Neuronal stem cell (in vitro differentiated cells): ENCODE measurements at regions not wholly inside any gene's neighbourhood (a gene's known extent, or its start where the extent isn't known, plus 50 kb on each side); places are given as distances from the start of the nearest gene placed in this dataset.

Source experiments
- DNase-seq: peaks from one replicate; pipeline ENCODE4 v3.0.0-alpha.2; 2013; ENCODE audit warnings: low spot score
- H2AFZ ChIP-seq: one replicate; pipeline ENCODE4 v1.6.1; 2013; ENCODE audit warnings: mild to moderate bottlenecking, low read length, inconsistent platforms
- H2AK5ac ChIP-seq: 2 replicates; pipeline ENCODE4 v1.6.1; 2013; ENCODE audit warnings: low read depth, mild to moderate bottlenecking, inconsistent platforms, low read length, moderate library complexity, mixed read lengths
- H2BK120ac ChIP-seq: 2 replicates; pipeline ENCODE4 v1.6.1; 2013; ENCODE audit warnings: low read depth, mild to moderate bottlenecking, inconsistent platforms, low read length, moderate library complexity, mixed read lengths
- H2BK12ac ChIP-seq: one replicate; pipeline ENCODE4 v1.6.1; 2013; ENCODE audit warnings: low read length, inconsistent platforms
- H2BK15ac ChIP-seq: 2 replicates; pipeline ENCODE4 v1.6.1; 2013; ENCODE audit warnings: mild to moderate bottlenecking, low read length, inconsistent platforms, mixed read lengths
- H2BK5ac ChIP-seq: one replicate; pipeline ENCODE4 v1.6.1; 2013; ENCODE audit warnings: inconsistent platforms, mild to moderate bottlenecking, low read length, moderate library complexity
- H3K14ac ChIP-seq: one replicate; pipeline ENCODE4 v1.6.1; 2013; ENCODE audit warnings: low read length, inconsistent platforms
- H3K18ac ChIP-seq: 2 replicates; pipeline ENCODE4 v1.6.1; 2013; ENCODE audit warnings: low read length, inconsistent platforms
- H3K23ac ChIP-seq: 2 replicates; pipeline ENCODE4 v1.6.1; 2013; ENCODE audit warnings: low read depth, mild to moderate bottlenecking, mixed read lengths, low read length, inconsistent platforms; ENCODE audit not compliant: poor library complexity
- H3K27ac ChIP-seq: replicated peaks from 3 replicates; pipeline ENCODE4 v1.5.1; 2013; ENCODE audit warnings: low read length, inconsistent platforms
- H3K27me3 ChIP-seq, 3 experiments: 2 replicates each; pipeline ENCODE4 v1.6.1; 2013; ENCODE audit warnings: low read length in 3 of 3, mild to moderate bottlenecking in 2 of 3, inconsistent platforms in 1 of 3, low read depth in 1 of 3, mixed read lengths in 1 of 3, moderate library complexity in 1 of 3; ENCODE audit not compliant: control insufficient read depth in 3 of 3, insufficient read depth in 3 of 3
- H3K36me3 ChIP-seq, 2 donors: replicated peaks in 1 of 2; 2 replicates each; pipeline ENCODE4 v1.6.1; 2013; ENCODE audit warnings: low read length in 2 of 2; ENCODE audit not compliant: control insufficient read depth in 2 of 2, insufficient read depth in 2 of 2
- H3K4ac ChIP-seq: 2 replicates; pipeline ENCODE4 v1.6.1; 2013; ENCODE audit warnings: inconsistent platforms, mild to moderate bottlenecking, low read length, moderate library complexity
- H3K4me1 ChIP-seq, 2 donors: 1 replicate in 1 of 2; 2 replicates in 1 of 2; pipeline ENCODE4 v1.6.1; 2013; ENCODE audit warnings: low read length in 2 of 2, low read depth in 1 of 2; ENCODE audit not compliant: control insufficient read depth in 2 of 2, insufficient read depth in 1 of 2
- H3K4me2 ChIP-seq: one replicate; pipeline ENCODE4 v1.6.1; 2013; ENCODE audit warnings: mild to moderate bottlenecking, low read length, inconsistent platforms; ENCODE audit not compliant: insufficient read depth, poor library complexity, severe bottlenecking
- H3K4me3 ChIP-seq, 2 donors: 2 replicates each; pipeline ENCODE4 v1.5.1; 2013; ENCODE audit warnings: low read length in 2 of 2, mild to moderate bottlenecking in 2 of 2, inconsistent platforms in 1 of 2, moderate library complexity in 1 of 2
- H3K79me1 ChIP-seq: one replicate; pipeline ENCODE4 v1.6.1; 2013; ENCODE audit warnings: low read depth, mild to moderate bottlenecking, inconsistent platforms, low read length, moderate library complexity
- H3K9ac ChIP-seq: one replicate; pipeline ENCODE4 v1.6.1; 2013; ENCODE audit warnings: mild to moderate bottlenecking, low read depth, low read length, inconsistent platforms; ENCODE audit not compliant: poor library complexity
- H3K9me3 ChIP-seq, 2 donors: replicated peaks in 1 of 2; 2 replicates each; pipeline versions ENCODE3 to v1.6.1; 2013; ENCODE audit warnings: low read length in 2 of 2, mild to moderate bottlenecking in 2 of 2, inconsistent platforms in 1 of 2, low read depth in 1 of 2, mixed read lengths in 1 of 2, moderate library complexity in 1 of 2; ENCODE audit not compliant: control insufficient read depth in 2 of 2, insufficient read depth in 1 of 2
- H4K8ac ChIP-seq: one replicate; pipeline ENCODE4 v1.6.1; 2013; ENCODE audit warnings: low read depth, mild to moderate bottlenecking, inconsistent platforms, low read length, moderate library complexity
- H4K91ac ChIP-seq: one replicate; pipeline ENCODE4 v1.6.1; 2013; ENCODE audit warnings: low read length, low read depth, mild to moderate bottlenecking, inconsistent platforms; ENCODE audit not compliant: poor library complexity
- WGBS, 2 donors: extraction: QIAGEN DNeasy Blood & Tissue Kit; methylation state at CpG; one replicate each; pipeline ENCODE4 v1.1.7; 2013; ENCODE audit warnings: missing lambda C conversion rate in 2 of 2, mixed read lengths in 1 of 2; ENCODE audit not compliant: insufficient read length in 2 of 2, insufficient replicate concordance in 1 of 2; ENCODE audit errors: extremely low coverage in 2 of 2; 5-methylcytosine and 5-hydroxymethylcytosine counted together

DNA sequence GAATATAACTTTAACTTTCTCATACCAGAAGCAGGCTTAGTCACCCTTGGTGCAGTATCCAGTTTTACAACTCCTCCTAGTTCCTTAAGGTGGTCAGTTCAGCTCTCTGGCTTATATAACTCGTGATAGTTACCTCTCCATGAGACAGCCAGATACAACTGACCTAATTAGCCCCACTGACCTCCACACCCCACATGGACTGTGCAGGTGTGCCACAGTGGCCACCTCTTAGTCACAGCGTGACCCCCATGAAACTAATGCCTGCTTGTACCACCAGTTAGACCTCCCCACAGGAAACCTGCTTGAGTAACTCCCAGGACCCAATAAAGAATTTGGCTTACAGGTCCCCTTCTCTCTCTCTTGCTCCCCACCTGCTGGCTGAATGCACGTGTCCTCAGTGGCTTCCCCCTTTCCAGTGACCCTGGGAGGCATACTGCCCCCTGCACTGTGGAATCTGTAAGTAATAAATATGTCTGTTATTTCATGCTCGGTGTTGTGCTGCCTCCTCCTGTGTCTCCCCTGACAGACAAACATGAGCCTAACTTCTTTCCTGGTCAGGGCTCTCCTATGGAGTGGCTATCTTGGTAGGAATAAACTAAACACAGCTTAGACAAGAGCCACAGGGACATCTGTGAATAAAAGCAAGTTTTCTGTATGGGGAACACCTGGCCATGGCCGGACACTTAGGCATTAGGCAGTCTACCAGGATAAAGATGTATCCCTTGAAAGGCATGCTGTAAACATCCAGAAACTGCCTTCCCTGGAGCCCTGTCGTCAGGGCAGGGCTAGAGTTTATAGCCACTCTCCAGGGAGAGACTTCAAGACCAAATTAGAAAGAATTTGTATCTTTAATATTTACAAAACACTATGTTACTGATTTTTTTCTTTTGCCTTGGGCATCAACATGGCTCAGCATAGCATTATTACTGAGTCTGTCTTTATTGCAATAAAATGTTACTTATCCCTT lies 209.7 kb upstream of the BOD1L1 start:
- no peak overlapping the region for H2BK120ac ChIP-seq
- no peaks in the 10 kb centered on the region for H3K9me3 ChIP-seq
- H3K18ac ChIP-seq: no peak overlapping the region
- H2AK5ac ChIP-seq: no peak overlapping the region
- no peak overlapping the region for H3K4me2 ChIP-seq
- no peaks in the 10 kb centered on the region for H3K79me1 ChIP-seq
- peaks cover 0 to 2% of the 10 kb centered on the region in 2 donors for H3K4me1 ChIP-seq
- no CpG with 5 or more reads among the region's 6 CpGs for WGBS, 2 donors
- no peak overlapping the region for H2BK15ac ChIP-seq
- no peak for DNase-seq
- no peak overlapping the region for H4K8ac ChIP-seq
- H3K4ac ChIP-seq: no peak overlapping the region
- no peak overlapping the region for H3K14ac ChIP-seq
- no peak overlapping the region for H3K23ac ChIP-seq
- H3K4me3 ChIP-seq: no peak overlapping the region
- H3K27ac ChIP-seq: no peak overlapping the region
- H3K27me3 ChIP-seq: no peaks in the 10 kb centered on the region
- no peak overlapping the region for H4K91ac ChIP-seq
- no peaks in the 10 kb centered on the region for H3K36me3 ChIP-seq
- H2BK12ac ChIP-seq: no peak overlapping the region
- H2AFZ ChIP-seq: no peak overlapping the region
- no peak overlapping the region for H3K9ac ChIP-seq
- H2BK5ac ChIP-seq: no peak overlapping the region

DNA sequence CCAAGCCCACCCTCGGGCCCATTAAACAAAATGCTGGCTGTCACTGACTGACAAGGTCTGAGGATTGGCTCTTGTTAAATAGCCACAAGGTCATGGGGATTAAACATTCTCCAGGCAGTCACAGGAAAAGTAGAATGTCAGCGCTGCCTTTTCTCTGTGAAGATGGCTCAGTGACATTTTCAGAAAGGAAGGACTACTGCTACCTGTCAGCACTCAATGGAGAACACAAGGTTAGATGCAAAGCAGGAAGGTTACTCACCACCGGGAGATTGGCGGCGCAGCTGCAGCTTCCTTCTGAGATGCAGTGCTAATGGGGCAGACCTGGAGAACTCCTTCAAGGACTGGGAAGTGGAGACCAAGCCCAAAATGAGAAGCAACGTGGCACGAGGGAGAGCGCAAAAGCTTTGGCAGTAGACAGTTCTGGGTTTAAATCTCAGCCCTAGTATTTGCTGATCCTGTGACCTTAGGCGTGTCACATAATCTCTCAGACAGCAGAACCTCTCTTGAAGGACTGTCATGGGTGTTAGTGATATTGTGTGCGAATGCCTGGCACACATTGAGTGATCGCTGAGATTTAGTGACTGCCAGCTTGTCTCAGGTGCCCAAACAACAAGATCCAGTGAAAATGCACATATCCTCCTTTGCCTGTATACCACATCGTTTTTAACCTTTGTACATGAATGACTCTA lies 213.1 kb upstream of the BOD1L1 start:
- H2BK120ac ChIP-seq: no peak overlapping the region
- no peak overlapping the region for H3K27ac ChIP-seq
- H3K27me3 ChIP-seq: no peaks in the 10 kb centered on the region
- H4K91ac ChIP-seq: no peak overlapping the region
- WGBS, 2 donors: no CpG with 5 or more reads among the region's 12 CpGs
- no peak overlapping the region for H2BK15ac ChIP-seq
- no peak overlapping the region for H3K4me3 ChIP-seq
- no peak overlapping the region for H3K9ac ChIP-seq
- H2AFZ ChIP-seq: no peak overlapping the region
- H3K4me2 ChIP-seq: no peak overlapping the region
- H3K23ac ChIP-seq: no peak overlapping the region
- H3K18ac ChIP-seq: no peak overlapping the region
- no peaks in the 10 kb centered on the region for H3K79me1 ChIP-seq
- DNase-seq: no peak
- H2BK5ac ChIP-seq: no peak overlapping the region
- no peak overlapping the region for H3K14ac ChIP-seq
- peaks cover 0 to 2% of the 10 kb centered on the region in 2 donors for H3K4me1 ChIP-seq
- no peaks in the 10 kb centered on the region for H3K36me3 ChIP-seq
- no peak overlapping the region for H2AK5ac ChIP-seq
- no peak overlapping the region for H4K8ac ChIP-seq
- no peak overlapping the region for H3K4ac ChIP-seq
- H3K9me3 ChIP-seq: no peaks in the 10 kb centered on the region
- no peak overlapping the region for H2BK12ac ChIP-seq

DNA sequence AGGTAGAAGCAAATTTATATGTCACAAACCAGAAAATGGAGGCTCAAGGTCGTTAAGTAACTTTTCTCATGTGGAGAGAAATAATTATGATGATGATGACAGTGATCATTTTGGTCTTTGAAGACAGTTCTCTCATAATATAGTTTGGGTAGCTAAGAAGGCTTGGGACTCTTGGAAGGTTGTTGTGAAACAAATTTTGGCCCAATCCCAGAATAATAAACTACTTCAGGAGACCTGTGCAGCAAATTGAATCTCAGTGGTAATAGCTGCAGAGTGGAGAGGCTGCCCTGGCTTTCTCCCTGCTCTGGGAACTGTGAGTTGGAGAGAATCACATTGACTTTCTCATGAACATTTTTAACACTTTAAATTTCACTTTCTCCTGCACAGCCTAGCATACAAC lies 217.2 kb upstream of the BOD1L1 start:
- Histone ChIP-seq H2BK120ac (no peak overlapping the region), H3K27ac (no peak overlapping the region), H3K4me3 (no peak overlapping the region), H3K27me3 (no peaks in the 10 kb centered on the region), H3K4me2 (no peak overlapping the region), H2AFZ (no peak overlapping the region), H3K9ac (no peak overlapping the region), H3K4ac (no peak overlapping the region), H2BK12ac (no peak overlapping the region), H3K9me3 (no peaks in the 10 kb centered on the region), H3K36me3 (no peaks in the 10 kb centered on the region), H3K14ac (no peak overlapping the region), H3K4me1 (peaks cover 0 to 2% of the 10 kb centered on the region in 2 donors), H4K8ac (no peak overlapping the region), H3K79me1 (no peaks in the 10 kb centered on the region), H3K18ac (no peak overlapping the region), H2AK5ac (no peak overlapping the region), H3K23ac (no peak overlapping the region), H4K91ac (no peak overlapping the region), H2BK5ac (no peak overlapping the region), H2BK15ac (no peak overlapping the region)
- no CpG with 5 or more reads among the region's 1 CpG for WGBS, 2 donors
- DNase-seq: no peak

DNA sequence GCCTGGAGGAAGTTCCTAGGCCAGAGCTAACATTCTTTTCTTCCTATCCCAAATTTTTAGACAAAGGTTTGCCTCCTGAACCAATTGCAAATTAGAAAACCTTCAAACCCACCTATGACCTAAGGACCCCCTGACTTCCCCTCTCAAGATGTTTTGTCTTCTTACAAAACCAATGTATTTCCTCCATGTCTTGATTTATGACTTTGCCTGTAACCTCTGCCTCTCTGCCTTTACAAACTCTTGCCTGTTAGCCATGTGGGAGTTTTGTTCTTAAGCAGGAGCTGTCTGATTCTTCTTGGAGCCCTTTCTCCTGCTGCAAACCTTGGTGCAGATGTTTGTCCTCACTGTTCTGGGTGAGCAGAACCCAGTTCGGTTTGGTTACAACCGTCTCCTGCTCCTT lies 222.3 kb upstream of the BOD1L1 start:
- Histone ChIP-seq H3K36me3 (no peaks in the 10 kb centered on the region), H3K4me1 (peaks cover 0 to 2% of the 10 kb centered on the region in 2 donors), H2AK5ac (no peak overlapping the region), H4K8ac (no peak overlapping the region), H3K27me3 (no peaks in the 10 kb centered on the region), H3K14ac (no peak overlapping the region), H3K9me3 (no peaks in the 10 kb centered on the region), H3K18ac (no peak overlapping the region), H4K91ac (no peak overlapping the region), H3K4me3 (no peak overlapping the region), H2BK120ac (no peak overlapping the region), H3K23ac (no peak overlapping the region), H2BK5ac (no peak overlapping the region), H3K27ac (no peak overlapping the region), H3K79me1 (no peaks in the 10 kb centered on the region), H2BK15ac (no peak overlapping the region), H2AFZ (no peak overlapping the region), H3K4ac (no peak overlapping the region), H3K9ac (no peak overlapping the region), H3K4me2 (no peak overlapping the region), H2BK12ac (no peak overlapping the region)
- no CpG with 5 or more reads among the region's 2 CpGs for WGBS, 2 donors
- DNase-seq: no peak
